GM12878 (cell line): ENCODE measurements at regions not wholly inside any gene's neighbourhood (a gene's known extent, or its start where the extent isn't known, plus 50 kb on each side); places are given as distances from the start of the nearest gene placed in this dataset.

ENCODE experiments used
- POU2F2 ChIP-seq: IDR thresholded peaks from 3 replicates; pipeline ENCODE4 v1.6.1; 2011; ENCODE audit warnings: low read depth, mild to moderate bottlenecking, low read length, borderline replicate concordance
- SIN3A ChIP-seq: IDR thresholded peaks from 2 replicates; pipeline ENCODE4 v1.6.1; 2012; ENCODE audit warnings: low read depth, low read length, improper control_type of control experiment
- SREBF2 ChIP-seq: IDR thresholded peaks from 2 replicates; pipeline ENCODE4 v1.6.1; 2012; ENCODE audit warnings: mild to moderate bottlenecking, low read length
- TF ChIP-seq, protein P1 (sequence below): IDR thresholded peaks from 2 replicates; pipeline ENCODE4 v1.6.1; 2011; ENCODE audit warnings: borderline replicate concordance, low read depth, mild to moderate bottlenecking, moderate library complexity, low read length; ENCODE audit not compliant: insufficient read depth, poor library complexity, severe bottlenecking
- TF ChIP-seq, protein P2 (sequence below): fragments of 150-350 bp; IDR thresholded peaks from 2 replicates; pipeline ENCODE4 v1.6.1; 2016; ENCODE audit warnings: low read depth, low read length
- TF ChIP-seq, protein P3 (sequence below): fragments of 450-650 bp; IDR thresholded peaks from 2 replicates; pipeline ENCODE4 v1.6.1; 2016; ENCODE audit warnings: mild to moderate bottlenecking
- TF ChIP-seq, protein P4 (sequence below): IDR thresholded peaks from 2 replicates; pipeline ENCODE4 v1.6.1; 2012; ENCODE audit warnings: low read depth, low read length, improper control_type of control experiment

DNA sequence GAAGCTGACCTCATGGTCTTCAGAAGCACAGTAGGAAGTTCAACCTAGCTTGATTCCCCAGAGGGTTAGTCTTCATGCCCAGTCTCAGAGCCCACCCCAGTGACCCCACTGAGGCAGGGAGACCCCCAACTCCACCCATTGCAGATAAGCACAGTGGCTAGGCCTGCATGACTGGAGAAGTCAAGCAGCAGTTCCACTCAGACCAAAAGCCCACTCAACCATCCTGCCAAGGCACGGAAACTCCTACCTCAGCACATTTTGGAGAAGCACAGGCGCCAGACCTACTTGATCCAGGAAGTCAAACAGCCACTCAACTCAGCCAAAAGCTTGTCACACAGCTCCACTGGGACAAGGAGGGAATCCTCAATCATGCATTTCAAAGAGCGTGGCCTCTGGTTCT, 78.4 kb upstream of the HTR1E start (continued):
- TF ChIP-seq, protein P1, sequence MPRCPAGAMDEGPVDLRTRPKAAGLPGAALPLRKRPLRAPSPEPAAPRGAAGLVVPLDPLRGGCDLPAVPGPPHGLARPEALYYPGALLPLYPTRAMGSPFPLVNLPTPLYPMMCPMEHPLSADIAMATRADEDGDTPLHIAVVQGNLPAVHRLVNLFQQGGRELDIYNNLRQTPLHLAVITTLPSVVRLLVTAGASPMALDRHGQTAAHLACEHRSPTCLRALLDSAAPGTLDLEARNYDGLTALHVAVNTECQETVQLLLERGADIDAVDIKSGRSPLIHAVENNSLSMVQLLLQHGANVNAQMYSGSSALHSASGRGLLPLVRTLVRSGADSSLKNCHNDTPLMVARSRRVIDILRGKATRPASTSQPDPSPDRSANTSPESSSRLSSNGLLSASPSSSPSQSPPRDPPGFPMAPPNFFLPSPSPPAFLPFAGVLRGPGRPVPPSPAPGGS, result no peak
- TF ChIP-seq, protein P2, sequence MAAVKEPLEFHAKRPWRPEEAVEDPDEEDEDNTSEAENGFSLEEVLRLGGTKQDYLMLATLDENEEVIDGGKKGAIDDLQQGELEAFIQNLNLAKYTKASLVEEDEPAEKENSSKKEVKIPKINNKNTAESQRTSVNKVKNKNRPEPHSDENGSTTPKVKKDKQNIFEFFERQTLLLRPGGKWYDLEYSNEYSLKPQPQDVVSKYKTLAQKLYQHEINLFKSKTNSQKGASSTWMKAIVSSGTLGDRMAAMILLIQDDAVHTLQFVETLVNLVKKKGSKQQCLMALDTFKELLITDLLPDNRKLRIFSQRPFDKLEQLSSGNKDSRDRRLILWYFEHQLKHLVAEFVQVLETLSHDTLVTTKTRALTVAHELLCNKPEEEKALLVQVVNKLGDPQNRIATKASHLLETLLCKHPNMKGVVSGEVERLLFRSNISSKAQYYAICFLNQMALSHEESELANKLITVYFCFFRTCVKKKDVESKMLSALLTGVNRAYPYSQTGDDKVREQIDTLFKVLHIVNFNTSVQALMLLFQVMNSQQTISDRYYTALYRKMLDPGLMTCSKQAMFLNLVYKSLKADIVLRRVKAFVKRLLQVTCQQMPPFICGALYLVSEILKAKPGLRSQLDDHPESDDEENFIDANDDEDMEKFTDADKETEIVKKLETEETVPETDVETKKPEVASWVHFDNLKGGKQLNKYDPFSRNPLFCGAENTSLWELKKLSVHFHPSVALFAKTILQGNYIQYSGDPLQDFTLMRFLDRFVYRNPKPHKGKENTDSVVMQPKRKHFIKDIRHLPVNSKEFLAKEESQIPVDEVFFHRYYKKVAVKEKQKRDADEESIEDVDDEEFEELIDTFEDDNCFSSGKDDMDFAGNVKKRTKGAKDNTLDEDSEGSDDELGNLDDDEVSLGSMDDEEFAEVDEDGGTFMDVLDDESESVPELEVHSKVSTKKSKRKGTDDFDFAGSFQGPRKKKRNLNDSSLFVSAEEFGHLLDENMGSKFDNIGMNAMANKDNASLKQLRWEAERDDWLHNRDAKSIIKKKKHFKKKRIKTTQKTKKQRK, result no peak
- TF ChIP-seq, protein P3, sequence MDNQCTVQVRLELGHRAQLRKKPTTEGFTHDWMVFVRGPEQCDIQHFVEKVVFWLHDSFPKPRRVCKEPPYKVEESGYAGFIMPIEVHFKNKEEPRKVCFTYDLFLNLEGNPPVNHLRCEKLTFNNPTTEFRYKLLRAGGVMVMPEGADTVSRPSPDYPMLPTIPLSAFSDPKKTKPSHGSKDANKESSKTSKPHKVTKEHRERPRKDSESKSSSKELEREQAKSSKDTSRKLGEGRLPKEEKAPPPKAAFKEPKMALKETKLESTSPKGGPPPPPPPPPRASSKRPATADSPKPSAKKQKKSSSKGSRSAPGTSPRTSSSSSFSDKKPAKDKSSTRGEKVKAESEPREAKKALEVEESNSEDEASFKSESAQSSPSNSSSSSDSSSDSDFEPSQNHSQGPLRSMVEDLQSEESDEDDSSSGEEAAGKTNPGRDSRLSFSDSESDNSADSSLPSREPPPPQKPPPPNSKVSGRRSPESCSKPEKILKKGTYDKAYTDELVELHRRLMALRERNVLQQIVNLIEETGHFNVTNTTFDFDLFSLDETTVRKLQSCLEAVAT, result no peak
- TF ChIP-seq SIN3A, result no peak
- TF ChIP-seq, protein P4, sequence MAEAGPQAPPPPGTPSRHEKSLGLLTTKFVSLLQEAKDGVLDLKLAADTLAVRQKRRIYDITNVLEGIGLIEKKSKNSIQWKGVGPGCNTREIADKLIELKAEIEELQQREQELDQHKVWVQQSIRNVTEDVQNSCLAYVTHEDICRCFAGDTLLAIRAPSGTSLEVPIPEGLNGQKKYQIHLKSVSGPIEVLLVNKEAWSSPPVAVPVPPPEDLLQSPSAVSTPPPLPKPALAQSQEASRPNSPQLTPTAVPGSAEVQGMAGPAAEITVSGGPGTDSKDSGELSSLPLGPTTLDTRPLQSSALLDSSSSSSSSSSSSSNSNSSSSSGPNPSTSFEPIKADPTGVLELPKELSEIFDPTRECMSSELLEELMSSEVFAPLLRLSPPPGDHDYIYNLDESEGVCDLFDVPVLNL, result no peak
- TF ChIP-seq SREBF2, result no peak
- no peak for TF ChIP-seq POU2F2
